ENCODE measurements at regions not wholly inside any gene's neighbourhood (a gene's known extent, or its start where the extent isn't known, plus 50 kb on each side); places are given as distances from the start of the nearest gene placed in this dataset.

DNA sequence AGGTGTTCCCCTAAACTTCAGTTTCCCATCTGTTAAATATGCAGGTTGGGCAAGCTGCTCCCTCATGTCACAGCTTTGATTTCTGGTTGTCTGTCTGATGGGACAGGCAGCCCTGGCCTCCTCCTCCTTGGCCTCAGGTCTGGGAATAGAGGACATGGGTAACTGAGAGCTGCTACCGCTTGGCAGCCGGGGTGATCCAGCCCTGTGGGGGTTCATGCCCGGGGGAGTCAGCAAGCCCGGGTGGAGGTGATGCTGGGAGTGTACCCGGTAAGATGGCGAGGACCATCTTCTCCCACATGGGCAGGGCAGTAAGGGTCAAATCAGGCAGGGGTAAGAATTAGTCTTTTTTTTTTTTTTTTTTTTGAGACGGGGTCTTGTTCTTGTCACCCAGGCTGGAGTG is 845.0 kb downstream of the TBC1D22A start:
- DNase-seq (ENCODE audit: low read depth in 3 of 3) = no peak

DNA sequence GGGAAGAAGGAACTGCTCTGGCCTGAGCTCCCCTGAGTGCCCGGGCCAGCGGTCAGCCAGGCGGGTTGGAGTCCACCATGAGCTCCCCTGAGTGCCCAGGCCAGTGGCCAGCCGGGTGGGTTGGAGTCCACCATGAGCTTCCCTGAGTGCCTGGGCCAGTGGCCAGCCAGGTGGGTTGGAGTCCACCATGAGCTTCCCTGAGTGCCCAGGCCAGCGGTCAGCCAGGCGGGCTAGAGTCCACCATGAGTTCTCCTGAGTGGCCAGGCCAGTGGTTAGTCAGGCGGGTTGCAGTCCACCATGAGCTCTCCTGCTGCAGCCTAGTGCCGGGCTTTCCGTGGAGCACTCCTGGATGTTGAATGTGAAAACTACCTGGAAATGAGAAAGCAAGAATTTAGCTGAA is 844.0 kb downstream of the TBC1D22A start:
- no peak for DNase-seq (ENCODE audit: low read depth in 3 of 3)

DNA sequence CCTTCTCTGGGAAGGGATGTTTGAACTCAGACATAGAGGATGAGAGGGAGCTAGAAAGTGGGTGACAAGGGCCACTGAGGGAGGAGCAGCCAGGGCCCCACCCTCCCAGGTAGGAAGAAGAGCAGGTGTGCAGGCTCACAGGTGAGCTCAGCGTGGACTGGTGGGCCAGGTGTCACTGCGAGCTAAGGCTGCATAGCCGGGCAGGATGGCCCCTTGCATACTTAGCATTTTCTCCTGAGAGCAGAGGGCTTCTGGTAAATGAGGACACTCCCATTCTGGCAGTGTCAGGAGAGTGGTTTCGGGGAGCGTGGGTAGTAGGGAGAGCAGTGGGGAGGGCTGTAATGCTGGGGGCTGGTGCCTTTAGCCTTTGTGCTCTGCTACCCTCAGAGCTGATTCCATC is 843.4 kb downstream of the TBC1D22A start:
- no peak for DNase-seq (ENCODE audit: low read depth in 3 of 3)

DNA sequence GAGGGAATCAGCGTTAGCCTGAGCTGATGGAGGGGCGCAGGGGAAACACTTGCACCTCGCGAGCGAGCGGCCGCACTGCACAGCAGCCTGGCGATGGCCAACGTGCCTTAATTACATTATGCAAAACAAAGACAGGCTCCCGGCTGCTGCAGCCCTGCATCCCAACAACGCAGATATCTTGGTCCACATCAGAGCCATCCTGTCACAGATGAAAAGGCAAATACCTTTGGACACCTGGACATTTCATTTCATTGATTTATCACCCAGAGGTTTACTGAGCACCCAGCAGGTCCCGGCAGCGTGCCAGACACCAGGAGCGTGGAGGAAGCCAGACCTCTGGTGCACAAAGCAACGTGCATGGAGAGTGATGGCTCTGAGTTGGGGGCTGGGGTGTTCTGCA is 843.0 kb downstream of the TBC1D22A start:
- no peak for DNase-seq (ENCODE audit: low read depth in 3 of 3)

DNA sequence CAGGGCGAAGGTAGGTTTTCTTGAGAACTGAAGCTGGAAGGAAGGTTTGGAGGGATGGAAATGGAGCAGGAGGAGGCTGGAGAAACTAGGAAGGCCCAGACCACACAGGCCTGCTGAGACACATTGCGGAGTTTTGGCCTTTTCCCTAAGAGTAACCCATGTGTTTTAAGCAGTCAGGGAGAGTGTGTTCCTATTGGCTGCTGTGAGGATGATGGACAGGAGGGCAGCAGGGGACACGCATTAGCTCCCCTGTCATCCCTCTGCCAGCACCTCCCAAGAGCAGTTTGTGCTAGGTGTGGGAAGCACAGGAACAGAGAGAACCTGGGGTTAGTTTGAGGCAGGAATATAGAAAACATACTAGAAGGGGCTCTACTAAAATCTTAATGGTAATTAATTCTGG is 842.1 kb downstream of the TBC1D22A start:
- DNase-seq (ENCODE audit: low read depth in 3 of 3) = no peak

DNA sequence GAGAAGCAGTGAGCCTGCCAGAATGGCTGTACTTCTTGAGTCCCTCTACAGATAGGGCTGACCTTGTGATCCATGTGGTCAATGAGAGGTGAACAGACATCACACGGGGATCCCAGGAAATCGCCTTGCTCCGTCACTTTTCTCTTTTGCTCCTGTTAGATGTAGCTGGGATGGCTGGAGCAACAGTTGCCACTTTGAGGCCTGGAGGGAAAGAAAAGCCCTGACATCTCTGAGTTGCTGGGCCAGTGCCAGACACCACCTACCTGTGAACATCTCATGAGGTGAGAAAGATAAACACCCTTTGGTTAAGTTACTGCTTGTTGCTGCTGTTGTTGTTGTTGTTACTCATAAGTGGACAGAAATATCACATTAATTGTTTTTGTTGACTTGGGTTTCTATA is 840.3 kb downstream of the TBC1D22A start:
- no peak for DNase-seq (ENCODE audit: low read depth in 3 of 3)

DNA sequence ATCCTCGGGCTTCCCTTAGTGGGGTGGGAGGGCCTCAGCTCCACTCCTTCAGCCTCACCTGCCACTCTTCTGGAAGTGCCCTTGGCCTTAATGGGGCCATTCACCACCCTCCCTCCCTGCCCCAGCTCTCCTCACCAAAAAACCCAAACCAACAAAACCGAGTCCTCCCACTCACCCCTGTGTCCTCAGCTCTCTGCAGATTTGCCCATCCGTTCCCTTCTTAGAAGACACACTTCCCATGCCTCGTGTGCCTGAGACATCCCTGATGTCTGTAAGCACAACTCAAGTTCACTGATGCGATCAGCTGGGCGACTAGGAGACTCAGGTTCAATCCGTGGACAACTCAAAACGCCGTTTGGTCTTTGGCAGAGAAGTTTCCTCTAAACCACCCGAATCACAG is 839.2 kb downstream of the TBC1D22A start:
- DNase-seq (ENCODE audit: low read depth in 3 of 3) = no peak

DNA sequence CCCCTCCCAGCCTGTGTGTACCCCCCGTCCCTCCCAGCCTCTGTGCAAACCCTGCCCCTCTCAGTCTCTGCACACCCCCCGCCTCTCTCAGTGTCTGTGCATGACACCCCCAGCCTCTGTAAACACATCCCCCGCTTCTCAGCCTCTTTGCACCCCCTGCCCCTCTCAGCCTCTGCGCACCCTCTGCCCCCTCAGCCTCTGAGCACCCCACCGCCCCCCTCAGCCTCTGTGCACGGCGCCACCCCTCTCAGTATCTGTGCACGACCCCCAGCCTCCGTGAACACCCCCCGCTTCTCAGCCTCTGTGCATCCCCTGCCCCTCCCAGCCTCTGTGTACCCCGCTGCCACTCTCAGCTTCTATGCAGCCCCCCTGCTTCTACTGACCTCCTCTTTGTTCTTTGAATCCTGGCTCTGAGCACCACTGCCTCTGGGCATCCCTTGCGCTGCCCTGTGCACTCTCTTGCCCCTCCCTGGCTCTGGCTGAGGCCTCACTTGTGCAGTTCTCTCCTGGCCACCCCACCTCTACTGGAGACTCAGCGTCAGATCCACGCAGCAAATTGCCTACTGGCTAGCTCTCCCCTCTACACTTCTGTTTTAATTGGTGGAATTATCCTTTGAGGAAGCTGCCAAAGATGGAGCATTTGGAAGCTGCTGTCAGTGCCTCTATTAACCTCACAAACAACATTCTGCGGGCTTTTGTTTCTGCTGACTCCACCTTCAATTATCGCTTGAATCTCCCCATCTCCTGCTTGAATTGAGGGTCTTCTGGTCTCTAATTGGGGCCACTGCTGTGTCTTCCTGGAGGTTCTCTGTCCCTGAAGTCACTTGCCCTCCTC is 838.6 kb downstream of the TBC1D22A start:
- no peak for DNase-seq (ENCODE audit: low read depth in 3 of 3)

DNA sequence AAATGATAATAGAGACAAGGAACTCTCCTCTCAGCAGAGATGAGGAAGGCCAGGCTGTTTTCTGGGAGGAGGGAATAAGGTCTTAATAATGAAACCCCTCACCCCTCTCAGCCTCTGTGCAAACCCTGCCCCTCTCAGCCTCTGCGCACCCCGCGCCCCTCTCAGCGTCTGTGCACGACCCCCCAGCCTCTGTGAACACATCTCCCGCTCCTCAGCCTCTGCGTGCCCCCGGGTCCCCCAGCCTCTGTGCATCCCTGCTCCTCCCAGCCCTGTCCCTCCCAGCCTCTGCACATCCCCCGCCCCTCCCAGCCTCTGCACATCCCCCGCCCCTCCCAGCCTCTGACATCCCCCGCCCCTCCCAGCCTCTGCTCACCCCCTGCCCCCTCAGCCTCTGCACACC is 837.8 kb downstream of the TBC1D22A start:
- no peak for DNase-seq (ENCODE audit: low read depth in 3 of 3)

DNA sequence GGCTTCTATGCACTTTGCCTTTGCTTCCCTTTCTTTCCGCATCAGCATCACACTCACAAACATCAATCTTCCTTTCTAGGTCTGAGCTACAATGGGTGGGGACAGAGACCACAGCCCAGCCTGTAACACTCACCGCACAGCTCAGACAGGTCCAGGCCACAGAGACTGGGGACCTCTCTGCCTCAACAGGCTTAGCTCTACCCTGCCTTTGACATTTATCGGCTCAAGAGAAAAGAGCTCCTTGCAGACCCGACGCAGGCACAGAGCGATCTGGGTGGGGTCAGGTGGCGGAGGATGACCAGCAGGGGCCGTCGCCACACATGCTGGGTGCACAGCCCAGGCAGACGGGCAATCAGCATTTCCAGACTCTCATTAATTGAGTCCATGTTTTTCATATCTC is 837.3 kb downstream of the TBC1D22A start:
- no peak for DNase-seq (ENCODE audit: low read depth in 3 of 3)

DNA sequence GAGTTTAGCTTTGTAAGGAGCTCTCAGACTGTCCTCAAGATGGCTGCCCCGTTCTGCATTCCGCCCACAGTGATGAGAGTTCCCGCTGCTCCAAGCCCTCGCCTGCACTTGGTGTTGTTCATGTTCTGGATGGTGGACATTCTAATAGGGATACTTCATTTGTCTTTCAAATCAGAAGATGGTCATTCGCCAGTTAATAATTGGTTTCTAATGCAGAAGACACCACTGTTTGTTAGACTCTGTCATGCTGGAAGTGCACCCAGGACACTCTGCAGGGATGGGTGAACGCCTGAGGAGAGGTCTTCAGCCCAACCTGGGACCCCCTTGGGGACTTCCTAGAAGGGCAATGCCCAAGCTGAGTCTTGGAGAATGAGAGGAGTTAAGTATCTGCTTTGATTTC is 836.4 kb downstream of the TBC1D22A start:
- no peak for DNase-seq (ENCODE audit: low read depth in 3 of 3)

DNA sequence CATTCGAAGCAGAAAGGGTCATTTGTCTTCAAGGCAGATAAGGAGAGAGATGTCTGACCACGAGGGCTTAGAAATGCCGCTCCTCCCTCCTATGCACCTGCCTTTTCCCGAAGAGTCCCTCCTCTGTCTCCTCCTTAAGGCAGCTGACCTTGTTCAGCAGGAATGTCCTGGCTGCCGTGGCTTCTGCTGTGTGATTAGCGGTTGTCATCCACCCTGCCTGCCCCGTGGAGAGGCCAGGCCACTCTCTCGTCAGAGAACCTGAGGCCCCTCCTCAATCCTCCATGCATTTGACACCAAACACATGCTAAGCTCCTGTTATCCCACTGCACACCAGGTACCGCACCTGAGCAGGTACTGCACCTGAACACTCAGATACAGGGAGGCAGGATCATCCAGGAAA is 834.6 kb downstream of the TBC1D22A start:
- no peak for DNase-seq (ENCODE audit: low read depth in 3 of 3)

DNA sequence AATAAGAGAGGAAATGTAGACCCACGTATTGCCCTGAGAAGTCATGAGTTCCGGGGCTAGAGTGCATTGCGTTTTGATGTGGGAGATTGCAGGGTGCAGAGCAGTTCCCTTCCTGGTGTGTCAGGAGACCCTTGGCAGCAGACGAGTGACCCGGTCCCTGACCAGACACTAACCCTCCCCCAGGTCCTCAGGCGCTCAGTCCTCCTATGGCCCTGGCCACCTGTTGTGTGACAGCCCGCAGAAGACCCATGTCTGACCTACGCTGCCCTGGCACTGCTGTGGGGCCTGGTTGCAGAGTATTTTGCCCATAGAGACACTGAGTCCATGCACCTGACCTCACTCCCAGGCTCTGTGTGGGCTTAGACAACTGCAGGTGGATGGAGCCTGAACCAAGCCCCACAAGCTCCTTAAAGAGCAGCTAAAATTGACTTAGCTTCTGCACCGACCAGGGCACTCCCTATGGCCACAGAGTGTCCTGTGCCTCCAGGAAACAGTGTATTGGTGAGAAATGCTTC is 833.8 kb downstream of the TBC1D22A start:
- DNase-seq (ENCODE audit: low read depth in 3 of 3) = no peak

DNA sequence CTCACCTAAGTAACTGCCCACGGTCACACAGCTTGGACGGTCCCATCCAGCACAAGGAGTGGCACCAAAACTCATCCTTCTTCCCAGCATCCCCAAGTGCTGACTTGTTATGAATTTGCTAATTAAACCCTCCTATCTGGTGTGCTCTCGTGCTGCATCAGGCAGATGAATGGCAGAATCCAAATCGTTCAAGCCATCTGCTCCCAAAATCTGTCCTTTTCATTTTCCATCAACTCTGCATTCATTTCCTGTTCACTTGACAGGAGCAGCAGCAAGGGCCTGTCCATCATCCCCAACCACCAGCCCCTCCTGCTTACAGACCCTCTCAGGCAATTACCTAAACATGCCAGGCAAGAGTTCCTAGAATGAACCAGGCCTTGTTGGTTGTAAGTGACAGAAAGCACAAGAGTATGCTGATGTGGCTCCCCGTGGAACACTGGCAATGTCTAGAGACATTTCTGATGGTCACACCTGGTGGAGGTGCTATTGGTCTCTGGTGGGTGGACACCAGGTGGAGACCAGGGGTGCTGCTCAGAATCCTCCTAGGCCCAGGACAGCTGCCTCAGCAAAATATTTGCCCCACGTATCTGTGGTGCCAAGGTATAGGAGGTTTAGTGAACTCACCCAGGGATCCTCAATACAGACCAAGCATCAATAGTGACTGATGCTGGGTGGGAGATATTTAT is 832.5 kb downstream of the TBC1D22A start:
- DNase-seq (ENCODE audit: low read depth in 3 of 3) = no peak

DNA sequence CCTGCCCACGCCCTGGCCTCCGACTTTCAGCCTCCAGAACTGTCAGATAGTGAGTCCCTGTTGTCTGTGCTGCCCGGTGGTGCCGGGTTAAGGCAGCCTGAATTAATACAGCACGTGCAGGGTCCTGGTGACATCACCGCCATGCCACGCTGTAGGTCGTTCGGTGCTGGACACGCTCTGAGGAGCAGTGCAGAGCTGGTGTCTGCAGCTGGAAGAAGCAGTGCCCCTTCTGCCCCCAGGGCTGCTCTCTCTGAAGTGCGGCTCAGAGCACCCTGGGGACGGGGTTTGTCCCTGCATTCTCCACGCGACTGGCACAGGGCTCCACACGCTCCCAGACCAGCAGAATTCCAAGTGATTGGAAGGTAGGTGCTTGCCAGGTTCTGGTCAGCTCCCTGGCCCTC is 831.5 kb downstream of the TBC1D22A start:
- no peak for DNase-seq (ENCODE audit: low read depth in 3 of 3)

DNA sequence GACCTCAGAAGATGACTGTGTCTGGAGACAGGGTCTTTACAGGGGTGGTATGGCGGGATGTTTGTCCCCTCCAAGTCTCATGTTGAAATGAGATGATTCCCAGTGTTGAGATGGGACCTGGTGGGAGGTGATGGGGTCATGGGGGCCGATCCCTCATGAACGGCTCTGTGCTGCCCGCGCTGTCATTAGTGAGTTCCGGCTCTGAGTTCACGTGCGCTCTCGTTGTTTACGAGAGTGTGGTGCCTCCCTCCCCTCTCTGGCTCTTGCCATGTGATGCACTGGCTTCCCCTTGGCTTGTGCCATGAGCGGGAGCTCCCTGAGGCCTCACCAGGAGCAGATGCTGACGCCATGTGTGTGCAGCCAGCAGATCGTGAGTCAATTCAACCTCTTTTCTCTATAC is 830.8 kb downstream of the TBC1D22A start:
- DNase-seq (ENCODE audit: low read depth in 3 of 3) = no peak

DNA sequence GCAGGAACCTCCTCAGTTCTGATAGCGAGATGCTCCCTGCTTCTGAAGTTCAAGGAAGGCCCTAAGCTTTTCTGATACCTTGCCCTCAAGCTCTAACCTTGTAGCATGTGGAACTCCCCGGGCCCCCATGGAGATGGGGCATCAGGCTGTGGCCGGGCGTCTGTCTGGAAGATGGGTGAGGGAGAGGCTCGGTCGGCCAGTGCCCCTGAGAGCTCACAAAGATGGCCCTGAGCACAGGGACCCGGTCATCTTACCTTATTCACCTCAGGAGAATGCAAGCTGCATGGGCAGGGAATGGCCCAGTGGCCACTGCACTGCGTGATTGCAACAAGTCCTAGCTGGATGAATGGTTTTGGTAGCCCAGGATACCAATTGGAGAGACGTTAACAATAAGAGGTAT is 830.3 kb downstream of the TBC1D22A start:
- DNase-seq (ENCODE audit: low read depth in 3 of 3) = no peak

DNA sequence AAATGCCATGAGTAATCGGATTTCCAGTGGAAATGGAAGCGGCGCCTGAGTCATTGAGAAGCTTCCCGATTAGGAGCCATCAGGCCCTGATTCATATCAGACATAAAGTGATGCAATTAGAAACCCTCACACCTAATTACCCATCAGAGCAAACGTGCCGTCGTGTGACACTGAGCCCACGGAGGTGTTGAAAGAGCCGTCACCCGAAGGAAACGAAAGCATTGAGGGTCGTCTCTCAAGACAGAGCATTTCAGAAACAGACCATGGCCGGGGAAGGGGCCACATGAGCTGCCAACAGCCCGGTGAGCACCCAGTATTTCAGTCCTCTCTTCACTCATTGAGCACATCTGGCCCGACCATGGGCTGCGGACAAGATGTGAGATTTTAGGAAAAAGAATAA is 829.3 kb downstream of the TBC1D22A start:
- no peak for DNase-seq (ENCODE audit: low read depth in 3 of 3)

DNA sequence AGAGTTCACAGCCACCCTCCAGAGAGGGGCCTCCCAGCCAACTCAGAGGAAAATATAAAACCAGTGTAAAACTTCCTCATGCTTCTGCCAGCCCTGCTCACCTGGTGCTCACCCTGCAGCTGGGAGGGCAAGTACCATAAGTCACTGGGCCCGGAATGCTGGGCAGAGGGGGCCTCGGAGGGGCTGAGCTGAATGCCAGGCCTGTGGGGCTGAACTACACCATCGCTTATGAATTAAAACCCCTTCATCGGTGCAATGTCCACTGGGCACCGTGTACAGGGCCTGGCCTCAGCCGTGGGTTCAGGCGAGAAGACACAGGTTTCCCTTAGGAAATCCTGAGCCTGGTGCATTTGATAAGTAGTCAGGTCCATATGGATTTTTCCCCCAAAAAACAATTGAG is 828.6 kb downstream of the TBC1D22A start:
- DNase-seq (ENCODE audit: low read depth in 3 of 3) = no peak

DNA sequence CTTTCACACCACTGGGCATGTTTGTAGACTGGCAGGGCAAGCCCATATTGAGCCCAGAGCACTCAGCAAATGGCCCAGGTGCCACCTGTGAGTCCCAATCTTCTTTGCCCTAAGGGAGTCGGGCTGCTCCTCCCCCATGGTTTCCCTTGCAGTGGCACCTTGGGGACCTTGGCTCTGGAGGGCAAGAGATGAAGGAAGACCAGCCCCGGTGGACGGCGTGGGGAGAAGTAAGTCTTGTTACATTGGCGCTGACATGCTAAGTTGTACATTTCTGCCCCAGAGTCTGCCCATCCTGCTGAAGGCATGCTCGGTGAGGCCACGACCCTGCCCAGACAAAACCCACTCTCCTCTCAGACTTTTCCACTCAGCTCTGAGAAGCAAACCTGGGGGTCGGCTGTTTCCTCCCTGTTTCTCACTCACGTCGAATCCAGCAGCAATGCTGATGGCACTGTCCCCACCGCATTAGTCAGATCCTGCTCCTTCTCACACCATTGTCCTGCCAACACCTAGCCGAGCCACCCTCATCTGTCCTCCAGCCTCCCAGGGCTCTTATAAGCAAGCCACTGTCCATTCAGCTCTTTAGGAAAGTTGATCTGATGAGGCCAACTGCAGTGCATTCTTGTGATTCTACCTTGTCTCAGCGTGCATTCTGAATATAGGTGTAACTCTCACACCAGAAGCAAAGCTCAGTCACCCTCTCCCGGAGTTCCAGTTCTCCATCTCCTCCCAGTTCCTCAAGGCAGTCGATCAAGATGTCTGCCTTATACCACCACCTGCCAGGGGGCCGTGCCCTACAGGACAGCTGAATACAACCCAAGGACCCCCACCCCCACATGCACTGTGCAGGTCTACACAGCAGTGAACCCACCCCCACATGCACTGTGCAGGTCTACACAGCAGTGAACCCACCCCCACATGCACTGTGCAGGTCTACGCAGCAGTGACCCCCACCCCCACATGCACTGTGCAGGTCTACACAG is 827.1 kb downstream of the TBC1D22A start:
- DNase-seq (ENCODE audit: low read depth in 3 of 3) = no peak

DNA sequence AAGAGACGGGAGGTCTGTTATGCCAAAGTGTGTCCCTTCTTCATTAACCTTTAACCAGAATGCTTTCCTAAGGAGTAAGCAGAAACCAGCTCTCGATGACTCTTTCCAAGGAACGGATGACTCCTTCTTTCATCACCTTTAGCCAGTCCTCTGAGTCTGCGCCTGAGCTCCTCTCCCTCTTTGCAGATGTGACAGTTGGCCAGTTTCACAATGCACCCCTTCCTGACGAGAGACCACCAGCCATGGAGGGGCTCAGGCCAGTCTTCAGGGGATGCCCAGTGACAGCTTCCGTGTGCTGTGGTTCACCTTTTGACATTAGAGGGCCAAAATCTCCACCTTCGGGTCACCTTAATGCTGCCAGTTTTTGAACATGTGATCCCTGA is 826.1 kb downstream of the TBC1D22A start:
- no peak for DNase-seq (ENCODE audit: low read depth in 3 of 3)

Measured in stimulated activated CD4-positive, alpha-beta T cell treated with anti-CD3 and anti-CD28 coated beads, TNF-alpha, amount 100 ng/mL, for 48 hours (primary cell).